H1 (cell line): ENCODE measurements at regions not wholly inside any gene's neighbourhood (a gene's known extent, or its start where the extent isn't known, plus 50 kb on each side); places are given as distances from the start of the nearest gene placed in this dataset.

Experiments
- CTCF ChIA-PET: fragments of 300-600 bp; sonication (Branson Sonifier 250); formaldehyde crosslinking; loops from one replicate; lab custom pipeline; 2021; ENCODE audit not compliant: partially characterized antibody; lab: Charles Lee
- POLR2A ChIA-PET: fragments of 300-600 bp; sonication (Branson Sonifier 250); formaldehyde crosslinking; loops from one replicate; lab custom pipeline; 2021; ENCODE audit warnings: inconsistent platforms; ENCODE audit not compliant: partially characterized antibody; lab: Charles Lee
- DNase-seq, 2 experiments: peaks; one replicate each; pipeline versions ENCODE4 v3.0.0 to v3.0.0-alpha.2; 2010 to 2022; ENCODE audit warnings: low spot score in 2 of 2, low read depth in 1 of 2, mixed read lengths in 1 of 2
- FAIRE-seq: peaks from 2 replicates; lab custom pipeline; 2011; peaks lifted over from hg19 to GRCh38; lab: Jason Lieb, UNC
- H2AFZ ChIP-seq: 2 replicates; pipeline ENCODE4 v1.8.1; 2012; ENCODE audit warnings: low read length, inconsistent platforms
- H2AK5ac ChIP-seq: 2 replicates; pipeline ENCODE4 v1.6.1; 2013; ENCODE audit warnings: low read depth, low read length
- H2BK120ac ChIP-seq: replicated peaks from 2 replicates; pipeline ENCODE3; 2013; ENCODE audit warnings: low read depth, low read length, inconsistent platforms
- H2BK12ac ChIP-seq: 2 replicates; pipeline ENCODE4 v1.6.1; 2013; ENCODE audit warnings: low read depth, low read length
- H2BK15ac ChIP-seq: 2 replicates; pipeline ENCODE4 v1.6.1; 2013; ENCODE audit warnings: low read length
- H2BK20ac ChIP-seq: 2 replicates; pipeline ENCODE4 v1.6.1; 2013; ENCODE audit warnings: low read length
- H2BK5ac ChIP-seq: 2 replicates; pipeline ENCODE4 v1.6.1; 2013; ENCODE audit warnings: low read depth, low read length
- H3K14ac ChIP-seq: 2 replicates; pipeline ENCODE4 v1.6.1; 2013; ENCODE audit warnings: inconsistent platforms; ENCODE audit not compliant: insufficient read length
- H3K18ac ChIP-seq: 2 replicates; pipeline ENCODE4 v1.6.1; 2013; ENCODE audit warnings: low read length; ENCODE audit errors: extremely low read depth
- H3K23ac ChIP-seq: 2 replicates; pipeline ENCODE4 v1.6.1; 2013; ENCODE audit warnings: inconsistent platforms; ENCODE audit not compliant: insufficient read length
- H3K23me2 ChIP-seq: 2 replicates; pipeline ENCODE4 v1.6.1; 2013; ENCODE audit warnings: low read depth, low read length
- H3K27ac ChIP-seq: 2 replicates; pipeline ENCODE4 v1.6.1; 2011; ENCODE audit warnings: low read depth, low read length, inconsistent platforms
- H3K27me3 ChIP-seq, 4 experiments: replicated peaks in 1 of 4; 1 replicate in 1 of 4; 2 replicates in 3 of 4; pipeline versions ENCODE4 v1.6.1 to v1.8.1; 2011 to 2013; ENCODE audit warnings: low read length in 3 of 4, mild to moderate bottlenecking in 3 of 4, inconsistent platforms in 2 of 4, mixed read lengths in 2 of 4, moderate library complexity in 1 of 4; ENCODE audit not compliant: control insufficient read depth in 3 of 4, insufficient read depth in 3 of 4; ENCODE audit errors: extremely low read depth in 1 of 4
- H3K36me3 ChIP-seq, 4 experiments: 2 replicates each; pipeline versions ENCODE4 v1.6.1 to v1.8.1; 2011 to 2013; ENCODE audit warnings: mild to moderate bottlenecking in 4 of 4, low read length in 3 of 4, moderate library complexity in 2 of 4, control low read depth in 1 of 4, inconsistent platforms in 1 of 4; ENCODE audit not compliant: insufficient read depth in 4 of 4, control insufficient read depth in 2 of 4
- H3K4ac ChIP-seq: replicated peaks from 2 replicates; pipeline ENCODE3; 2013; ENCODE audit warnings: low read length, low read depth, mixed read lengths, inconsistent platforms; ENCODE audit not compliant: insufficient read length
- H3K4me1 ChIP-seq, 4 experiments: replicated peaks in 1 of 4; 1 replicate in 1 of 4; 2 replicates in 3 of 4; pipeline versions ENCODE4 v1.6.1 to v1.8.1; 2011 to 2013; ENCODE audit warnings: low read length in 3 of 4, inconsistent platforms in 2 of 4, mixed read lengths in 1 of 4; ENCODE audit not compliant: insufficient read depth in 4 of 4, control insufficient read depth in 3 of 4
- H3K4me2 ChIP-seq, 2 experiments: 2 replicates each; pipeline versions ENCODE4 v1.6.1 to v1.8.1; 2011 to 2013; ENCODE audit warnings: low read depth in 2 of 2, low read length in 2 of 2, control low read depth in 1 of 2, inconsistent platforms in 1 of 2, mild to moderate bottlenecking in 1 of 2; ENCODE audit not compliant: insufficient read depth in 1 of 2
- H3K4me3 ChIP-seq, 4 experiments: fragments of 200-600, 300-600 bp in 1 of 4; sonication (generic), shearing (Covaris generic), sonication (Bioruptor Twin) in 1 of 4; 2 replicates each; pipeline versions ENCODE4 v1.5.1 to v1.8.1; 2011 to 2016; ENCODE audit warnings: low read length in 4 of 4, low read depth in 3 of 4, control low read depth in 2 of 4, inconsistent platforms in 2 of 4, mild to moderate bottlenecking in 2 of 4, mixed read lengths in 1 of 4, moderate library complexity in 1 of 4; ENCODE audit not compliant: insufficient read depth in 2 of 4; ENCODE audit errors: extremely low read depth in 1 of 4
- H3K56ac ChIP-seq: replicated peaks from 2 replicates; pipeline ENCODE3; 2013; ENCODE audit warnings: low read depth, mild to moderate bottlenecking, mixed read lengths, low read length, inconsistent platforms; ENCODE audit not compliant: insufficient read length
- H3K79me1 ChIP-seq: 2 replicates; pipeline ENCODE4 v1.6.1; 2013; ENCODE audit warnings: low read depth, low read length, control low read depth
- H3K79me2 ChIP-seq, 2 experiments: 2 replicates each; pipeline versions ENCODE4 v1.6.1 to v1.8.1; 2012 to 2013; ENCODE audit warnings: low read length in 2 of 2, mild to moderate bottlenecking in 2 of 2, inconsistent platforms in 1 of 2; ENCODE audit not compliant: insufficient read depth in 2 of 2, control insufficient read depth in 1 of 2
- H3K9ac ChIP-seq, 4 experiments: replicated peaks in 1 of 4; 1 replicate in 1 of 4; 2 replicates in 3 of 4; pipeline versions ENCODE4 v1.6.1 to v1.8.1; 2011 to 2013; ENCODE audit warnings: low read depth in 3 of 4, low read length in 3 of 4, control low read depth in 2 of 4, mild to moderate bottlenecking in 2 of 4, moderate library complexity in 2 of 4, inconsistent platforms in 1 of 4; ENCODE audit errors: extremely low read depth in 1 of 4
- H3K9me3 ChIP-seq, 2 experiments: 2 replicates each; pipeline versions ENCODE4 v1.6.1 to v1.8.1; 2012 to 2013; ENCODE audit warnings: mild to moderate bottlenecking in 2 of 2, moderate library complexity in 2 of 2, control low read depth in 1 of 2, inconsistent platforms in 1 of 2, low read depth in 1 of 2, low read length in 1 of 2, mixed read lengths in 1 of 2; ENCODE audit not compliant: insufficient read depth in 2 of 2
- H4K20me1 ChIP-seq, 2 experiments: replicated peaks in 1 of 2; 2 replicates each; pipeline versions ENCODE3 to v1.8.1; 2011 to 2013; ENCODE audit warnings: inconsistent platforms in 2 of 2, low read length in 2 of 2, mild to moderate bottlenecking in 1 of 2; ENCODE audit not compliant: insufficient read depth in 2 of 2, control insufficient read depth in 1 of 2
- H4K5ac ChIP-seq: 2 replicates; pipeline ENCODE4 v1.6.1; 2013; ENCODE audit warnings: low read length, low read depth, mixed read lengths, inconsistent platforms; ENCODE audit not compliant: insufficient read length
- H4K8ac ChIP-seq: 2 replicates; pipeline ENCODE4 v1.8.0; 2013; ENCODE audit warnings: mild to moderate bottlenecking, moderate library complexity, low read length, inconsistent platforms; ENCODE audit not compliant: insufficient read depth; ENCODE audit errors: extremely low read depth
- H4K91ac ChIP-seq: replicated peaks from 2 replicates; pipeline ENCODE3; 2013; ENCODE audit warnings: low read length, mixed read lengths, inconsistent platforms; ENCODE audit not compliant: insufficient read length
- CBX5 ChIP-seq: fragments of 300-800, 300-1000 bp; sonication (generic); IDR thresholded peaks from 2 replicates; pipeline ENCODE4 v1.7.1; 2016; ENCODE audit warnings: antibody characterized with exemption, low read length, low read depth
- CBX8 ChIP-seq: fragments of 300-800, 300-1000 bp; sonication (generic); IDR thresholded peaks from 2 replicates; pipeline ENCODE4 v1.7.1; 2016; ENCODE audit warnings: low read depth, low read length, borderline replicate concordance
- GTF2F1 ChIP-seq: IDR thresholded peaks from 2 replicates; pipeline ENCODE4 v1.6.1; 2012; ENCODE audit warnings: low read depth, low read length, improper control_type of control experiment, borderline replicate concordance
- HDAC2 ChIP-seq, 2 experiments: fragments of 300-600 bp in 1 of 2; sonication (generic) in 1 of 2; IDR thresholded peaks; 2 replicates each; pipeline ENCODE4 v1.6.1; 2011 to 2012; ENCODE audit warnings: low read depth in 2 of 2, low read length in 2 of 2, mild to moderate bottlenecking in 2 of 2, moderate library complexity in 2 of 2, borderline replicate concordance in 1 of 2, inconsistent platforms in 1 of 2
- KDM4A ChIP-seq: IDR thresholded peaks from one replicate; pipeline ENCODE4 v1.7.1; 2012; ENCODE audit warnings: low read depth, mild to moderate bottlenecking, moderate library complexity, low read length, inconsistent platforms; ENCODE audit not compliant: severe bottlenecking
- POLR2A ChIP-seq, 2 experiments: IDR thresholded peaks; 1 replicate in 1 of 2; 2 replicates in 1 of 2; pipeline ENCODE4 v1.6.1; 2011; ENCODE audit warnings: low read depth in 2 of 2, low read length in 2 of 2, mild to moderate bottlenecking in 2 of 2; ENCODE audit errors: control extremely low read depth in 1 of 2
- POLR2AphosphoS5 ChIP-seq: IDR thresholded peaks from 2 replicates; pipeline ENCODE4 v1.6.1; 2011; ENCODE audit warnings: low read depth, low read length
- POU5F1 ChIP-seq: IDR thresholded peaks from 2 replicates; pipeline ENCODE4 v1.6.1; 2011; ENCODE audit warnings: low read depth, mild to moderate bottlenecking, low read length, moderate library complexity
- SIN3A ChIP-seq, 2 experiments: IDR thresholded peaks in 1 of 2; conservative IDR thresholded peaks in 1 of 2; 2 replicates each; pipeline ENCODE4 v1.6.1; 2011 to 2012; ENCODE audit warnings: low read length in 2 of 2, improper control_type of control experiment in 1 of 2, low read depth in 1 of 2, mild to moderate bottlenecking in 1 of 2
- SP2 ChIP-seq: IDR thresholded peaks from 2 replicates; pipeline ENCODE4 v1.6.1; 2012; ENCODE audit warnings: mild to moderate bottlenecking, low read length, inconsistent platforms
- SP4 ChIP-seq: IDR thresholded peaks from 2 replicates; pipeline ENCODE4 v1.6.1; 2012; ENCODE audit warnings: low read length, inconsistent platforms
- TBP ChIP-seq: IDR thresholded peaks from 2 replicates; pipeline ENCODE4 v1.6.1; 2011; ENCODE audit warnings: low read depth, low read length, improper control_type of control experiment
- TEAD4 ChIP-seq: IDR thresholded peaks from 2 replicates; pipeline ENCODE4 v1.6.1; 2012; ENCODE audit warnings: low read depth, low read length, inconsistent platforms, mixed read lengths
- WGBS, 2 experiments: shearing (Covaris generic) in 1 of 2; methylation state at CpG; one replicate each; pipeline versions ENCODE4 v1.1.6 to v1.1.7; 2013 to 2015; ENCODE audit warnings: low lambda C conversion rate in 2 of 2, mixed read lengths in 2 of 2, inconsistent platforms in 1 of 2, low coverage in 1 of 2, missing lambda C conversion rate in 1 of 2; ENCODE audit not compliant: insufficient replicate concordance in 2 of 2, insufficient coverage in 1 of 2, insufficient read length in 1 of 2; ENCODE audit errors: extremely low coverage in 1 of 2, missing lambda C conversion rate in 1 of 2; 5-methylcytosine and 5-hydroxymethylcytosine counted together
- TF ChIP-seq, protein P1 (sequence below): IDR thresholded peaks from 2 replicates; pipeline ENCODE4 v1.6.1; 2011; ENCODE audit warnings: low read length, improper control_type of control experiment

GRCh38 chr16:5801396-5801795, 703.8 kb upstream of the EEF2KMT start:
- H2AFZ ChIP-seq: no peak overlapping the region
- no peak overlapping the region for H3K27ac ChIP-seq
- H2BK15ac ChIP-seq: no peak overlapping the region
- H4K20me1 ChIP-seq: no peaks in the 10 kb centered on the region
- POLR2A ChIA-PET: no interaction called here
- H3K18ac ChIP-seq: no peak overlapping the region
- no peaks in the 10 kb centered on the region for H3K23me2 ChIP-seq
- H3K9me3 ChIP-seq: peaks cover 10 to 11% of the 10 kb centered on the region in 2 experiments; a peak in 3 of 4 replicates
- H3K36me3 ChIP-seq: no peaks in the 10 kb centered on the region
- no peak overlapping the region for H2BK5ac ChIP-seq
- no peak for DNase-seq
- CTCF ChIA-PET: interaction anchor here (1.1 kb wide), 1 partner anchor 12 kb away, joined by 3 read pairs; no protein-coding TSS in a partner anchor
- no peak overlapping the region for H2AK5ac ChIP-seq
- H3K14ac ChIP-seq: no peak overlapping the region
- no peak overlapping the region for H4K8ac ChIP-seq
- no peak overlapping the region for H2BK12ac ChIP-seq
- H3K27me3 ChIP-seq: no peaks in the 10 kb centered on the region; a peak in 1 of 7 replicates
- H3K4ac ChIP-seq: no peak overlapping the region
- WGBS, 2 experiments: 89% methylated on average over 8 of the region's 8 CpGs; no CpG with 5 or more reads in 1 of the 2 experiments
- H3K4me2 ChIP-seq: no peak overlapping the region
- no peak for FAIRE-seq
- no peak overlapping the region for H2BK20ac ChIP-seq
- no peaks in the 10 kb centered on the region for H3K79me1 ChIP-seq
- H3K23ac ChIP-seq: no peak overlapping the region
- H2BK120ac ChIP-seq: no peak overlapping the region
- H3K4me1 ChIP-seq: 0 out of 7 replicates have a peak, but pooled peaks cover 0 to under 1% (median 0%) of the 10 kb centered on the region in 4 experiments
- no peak overlapping the region for H3K56ac ChIP-seq
- no peak overlapping the region for H4K5ac ChIP-seq
- no peak overlapping the region for H3K4me3 ChIP-seq
- no peak overlapping the region for H4K91ac ChIP-seq
- H3K79me2 ChIP-seq: no peaks in the 10 kb centered on the region
- no peak overlapping the region for H3K9ac ChIP-seq
- no peak for TF ChIP-seq TEAD4
- TF ChIP-seq GTF2F1: no peak
- TF ChIP-seq, protein P1, sequence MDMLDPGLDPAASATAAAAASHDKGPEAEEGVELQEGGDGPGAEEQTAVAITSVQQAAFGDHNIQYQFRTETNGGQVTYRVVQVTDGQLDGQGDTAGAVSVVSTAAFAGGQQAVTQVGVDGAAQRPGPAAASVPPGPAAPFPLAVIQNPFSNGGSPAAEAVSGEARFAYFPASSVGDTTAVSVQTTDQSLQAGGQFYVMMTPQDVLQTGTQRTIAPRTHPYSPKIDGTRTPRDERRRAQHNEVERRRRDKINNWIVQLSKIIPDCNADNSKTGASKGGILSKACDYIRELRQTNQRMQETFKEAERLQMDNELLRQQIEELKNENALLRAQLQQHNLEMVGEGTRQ: no peak
- no peak for TF ChIP-seq POLR2AphosphoS5
- TF ChIP-seq CBX5: no peak
- no peak for TF ChIP-seq SP4
- TF ChIP-seq HDAC2 (IDR thresholded peaks at IDR 0.05; ENCODE audit: borderline replicate concordance in 1 of 2, low read depth in 2 of 2, low read length in 2 of 2): no peak
- no peak for TF ChIP-seq POU5F1
- no peak for TF ChIP-seq TBP
- no peak for TF ChIP-seq CBX8
- no peak for TF ChIP-seq KDM4A
- no peak for TF ChIP-seq SP2
- TF ChIP-seq SIN3A (conservative IDR thresholded peaks at IDR 0.05 in 1 of 2, IDR thresholded peaks at IDR 0.05 in 1 of 2; ENCODE audit: low read depth in 1 of 2, low read length in 2 of 2): no peak
- no peak for TF ChIP-seq POLR2A (IDR thresholded peaks at IDR 0.05; ENCODE audit: control extremely low read depth in 1 of 2, low read depth in 2 of 2, low read length in 2 of 2)
